Activated CD8-positive, alpha-beta T cell treated with anti-CD3 and anti-CD28 coated beads, Interleukin-2, amount 10 ng/mL, durations not matched to agents 7 days and 5 days (primary cell): ENCODE measurements at regions not wholly inside any gene's neighbourhood (a gene's known extent, or its start where the extent isn't known, plus 50 kb on each side); places are given as distances from the start of the nearest gene placed in this dataset.

Experiments used
- ATAC-seq: fragments of 150-1000 bp; cut with Tn5 transposase; one replicate; pipeline ENCODE4 v1.10.0; 2021; ENCODE audit warnings: moderate library complexity
- CTCF ChIA-PET: fragments of 350-600 bp; sonication (Branson Sonifier 250); formaldehyde crosslinking; loops from one replicate; lab custom pipeline; 2021; ENCODE audit warnings: antibody characterized with exemption; lab: Charles Lee
- POLR2A ChIA-PET: fragments of 350-600 bp; sonication (Branson Sonifier 250); formaldehyde crosslinking; loops from one replicate; lab custom pipeline; 2021; ENCODE audit warnings: antibody characterized with exemption; lab: Charles Lee
- DNase-seq: peaks from one replicate; pipeline ENCODE4 v3.0.0-alpha.2; 2020
- H3K27ac Mint-ChIP-seq: one replicate; pipeline ENCODE4 v1.8.0; 2021; ENCODE audit warnings: mild to moderate bottlenecking, mixed read lengths
- H3K27me3 Mint-ChIP-seq: one replicate; pipeline ENCODE4 v1.8.0; 2021; ENCODE audit warnings: low read depth, mixed read lengths
- H3K36me3 Mint-ChIP-seq: one replicate; pipeline ENCODE4 v1.8.0; 2021; ENCODE audit warnings: low read depth, mixed read lengths
- H3K4me1 Mint-ChIP-seq: one replicate; pipeline ENCODE4 v1.8.0; 2021; ENCODE audit warnings: low read depth, mixed read lengths
- H3K4me3 Mint-ChIP-seq: one replicate; pipeline ENCODE4 v1.8.0; 2021; ENCODE audit warnings: mild to moderate bottlenecking, mixed read lengths
- H3K9me3 Mint-ChIP-seq: one replicate; pipeline ENCODE4 v1.8.0; 2022; ENCODE audit warnings: mixed read lengths; ENCODE audit not compliant: insufficient read depth

- Mint-ChIP-seq H3K9me3 (no peaks in the 10 kb centered on the region), H3K27ac (no peak overlapping the region), H3K4me3 (no peak overlapping the region), H3K36me3 (no peaks in the 10 kb centered on the region), H3K27me3 (peaks cover 8% of the 10 kb centered on the region), H3K4me1 (no peaks in the 10 kb centered on the region)
- ChIA-PET CTCF (no interaction called here), POLR2A (interaction anchor here (0.5 kb wide), 1 partner anchor 27 kb away, joined by 3 read pairs; no protein-coding TSS in a partner anchor)
- ATAC-seq (no peak), DNase-seq (no peak)
These were observed 49.6 kb upstream of the AFDN start for GRCh38 chr6:167776906-167777627.
